ENCODE measurements at regions not wholly inside any gene's neighbourhood (a gene's known extent, or its start where the extent isn't known, plus 50 kb on each side); places are given as distances from the start of the nearest gene placed in this dataset.
"Not testable (repeated sequence)": the region's sequence is repeated elsewhere in the genome, so short reads cannot be mapped to it uniquely, and the experiment has no call there.

DNA sequence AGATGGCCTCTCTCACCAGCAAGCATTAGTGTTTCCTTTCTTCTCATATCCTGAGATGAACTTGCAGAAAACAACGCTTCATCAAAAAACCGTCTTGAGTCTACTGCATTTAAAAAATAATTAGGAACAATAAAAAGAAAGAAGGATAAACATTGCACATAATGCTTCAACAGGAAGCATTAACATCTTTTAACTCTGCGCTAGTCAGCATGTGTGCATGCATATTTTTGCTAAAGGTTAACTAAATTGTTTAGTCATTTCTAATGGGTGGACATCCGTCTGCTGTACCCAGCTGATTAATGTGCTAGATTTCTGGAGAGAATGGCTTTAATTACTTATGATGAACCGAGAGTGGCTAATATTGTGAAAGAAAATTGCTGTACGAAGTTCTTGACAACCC lies 349.3 kb downstream of the SOX4 start:
- H3K4me3 Mint-ChIP-seq = no peak overlapping the region
- H3K4me1 Mint-ChIP-seq = no peaks in the 10 kb centered on the region
- CTCF ChIA-PET = no interaction called here
- no peak for DNase-seq
- H3K36me3 Mint-ChIP-seq = no peaks in the 10 kb centered on the region
- no peaks in the 10 kb centered on the region for H3K9me3 Mint-ChIP-seq
- H3K27me3 Mint-ChIP-seq = no peaks in the 10 kb centered on the region
- no peak overlapping the region for H3K27ac Mint-ChIP-seq

DNA sequence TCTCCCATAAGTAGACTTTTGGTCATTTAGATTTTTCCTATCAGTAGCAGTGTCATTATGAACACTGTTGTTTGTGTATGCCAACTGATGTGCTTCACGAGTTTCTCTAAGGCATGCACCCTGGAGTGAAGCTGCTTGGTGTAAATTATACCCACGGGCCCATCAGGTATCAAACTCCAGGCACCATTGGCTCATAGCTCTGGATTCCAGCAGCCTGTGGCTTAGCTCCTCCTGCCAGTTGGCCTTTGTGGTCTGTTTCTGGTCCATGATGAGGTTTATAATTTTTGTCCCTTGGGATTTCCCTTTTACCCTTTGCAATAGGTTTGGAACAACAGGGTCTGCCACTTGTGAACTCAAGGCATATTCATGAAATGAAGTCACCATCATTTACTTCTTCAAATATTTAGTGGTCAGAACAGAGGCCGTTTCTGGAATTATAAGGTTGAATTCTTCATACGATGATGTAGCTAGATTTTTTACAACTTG lies 350.5 kb downstream of the PRL start:
- H3K27ac Mint-ChIP-seq = no peak overlapping the region
- peaks cover 6% of the 10 kb centered on the region for H3K4me1 Mint-ChIP-seq
- no peaks in the 10 kb centered on the region for H3K9me3 Mint-ChIP-seq
- H3K27me3 Mint-ChIP-seq = no peaks in the 10 kb centered on the region
- H3K4me3 Mint-ChIP-seq = no peak overlapping the region
- DNase-seq = no peak
- no peaks in the 10 kb centered on the region for H3K36me3 Mint-ChIP-seq
- CTCF ChIA-PET = no interaction called here

DNA sequence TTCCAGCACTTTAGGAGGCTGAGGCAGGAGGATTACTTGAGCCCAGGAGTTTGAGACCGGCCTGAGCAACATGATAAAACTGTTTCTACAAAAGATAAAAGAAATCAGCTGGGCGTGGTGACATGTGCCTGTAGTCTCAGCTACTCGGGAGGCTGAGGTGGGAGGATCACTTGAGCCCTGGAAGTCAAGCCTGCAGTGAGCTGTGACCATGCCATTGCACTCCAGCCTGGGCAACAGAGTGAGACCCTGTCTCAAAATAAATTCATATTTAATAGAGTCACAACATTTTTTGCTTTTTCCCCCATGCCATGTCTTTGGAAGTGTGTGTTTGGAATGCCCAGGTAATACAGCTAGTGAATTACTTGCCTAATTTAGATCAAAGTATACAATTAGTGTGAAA lies 349.6 kb downstream of the PRL start:
- H3K36me3 Mint-ChIP-seq, DNase-seq, H3K9me3 Mint-ChIP-seq, CTCF ChIA-PET, H3K27me3 Mint-ChIP-seq, H3K4me3 Mint-ChIP-seq, H3K27ac Mint-ChIP-seq, H3K4me1 Mint-ChIP-seq: not testable (repeated sequence)

- no peak overlapping the region for H3K27ac Mint-ChIP-seq
- no peak for DNase-seq
- no peaks in the 10 kb centered on the region for H3K36me3 Mint-ChIP-seq
- no peaks in the 10 kb centered on the region for H3K9me3 Mint-ChIP-seq
- CTCF ChIA-PET = no interaction called here
- H3K4me3 Mint-ChIP-seq = no peak overlapping the region
- H3K27me3 Mint-ChIP-seq = no peaks in the 10 kb centered on the region
- peaks cover 10% of the 10 kb centered on the region for H3K4me1 Mint-ChIP-seq
Measured at GRCh38 chr6:21947731-21948386, 349.0 kb downstream of the PRL start.

GRCh38 chr6:21949211-21949801 lies 347.5 kb downstream of the PRL start:
- CTCF ChIA-PET = no interaction called here
- H3K9me3 Mint-ChIP-seq = no peaks in the 10 kb centered on the region
- DNase-seq = no peak
- H3K4me3 Mint-ChIP-seq = no peak overlapping the region
- no peaks in the 10 kb centered on the region for H3K36me3 Mint-ChIP-seq
- peaks cover 13% of the 10 kb centered on the region for H3K4me1 Mint-ChIP-seq
- H3K27me3 Mint-ChIP-seq = no peaks in the 10 kb centered on the region
- H3K27ac Mint-ChIP-seq = no peak overlapping the region

DNA sequence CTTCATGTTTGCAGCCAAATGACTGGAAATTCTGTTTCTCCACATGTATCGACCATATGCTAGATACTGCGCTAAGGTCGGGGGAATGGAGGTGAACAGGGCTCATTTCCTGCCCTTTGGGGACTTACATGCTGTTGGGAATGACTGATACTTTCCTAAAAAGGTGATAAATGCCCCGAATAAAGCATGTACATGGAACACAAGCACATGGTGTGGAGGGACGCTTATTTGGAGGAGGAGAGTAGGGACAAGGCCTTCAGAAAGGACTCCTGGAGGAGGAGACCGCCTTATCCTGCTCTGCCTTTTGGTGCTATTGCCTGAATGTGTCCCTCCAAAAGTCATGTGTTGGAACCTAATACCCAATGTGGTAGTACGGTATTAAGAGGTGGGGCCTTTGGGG lies 344.5 kb downstream of the PRL start:
- Mint-ChIP-seq H3K27ac (no peak overlapping the region), H3K36me3 (no peaks in the 10 kb centered on the region), H3K27me3 (no peaks in the 10 kb centered on the region), H3K4me3 (no peak overlapping the region), H3K9me3 (no peaks in the 10 kb centered on the region), H3K4me1 (peaks cover 13% of the 10 kb centered on the region)
- no peak for DNase-seq
- CTCF ChIA-PET = no interaction called here

DNA sequence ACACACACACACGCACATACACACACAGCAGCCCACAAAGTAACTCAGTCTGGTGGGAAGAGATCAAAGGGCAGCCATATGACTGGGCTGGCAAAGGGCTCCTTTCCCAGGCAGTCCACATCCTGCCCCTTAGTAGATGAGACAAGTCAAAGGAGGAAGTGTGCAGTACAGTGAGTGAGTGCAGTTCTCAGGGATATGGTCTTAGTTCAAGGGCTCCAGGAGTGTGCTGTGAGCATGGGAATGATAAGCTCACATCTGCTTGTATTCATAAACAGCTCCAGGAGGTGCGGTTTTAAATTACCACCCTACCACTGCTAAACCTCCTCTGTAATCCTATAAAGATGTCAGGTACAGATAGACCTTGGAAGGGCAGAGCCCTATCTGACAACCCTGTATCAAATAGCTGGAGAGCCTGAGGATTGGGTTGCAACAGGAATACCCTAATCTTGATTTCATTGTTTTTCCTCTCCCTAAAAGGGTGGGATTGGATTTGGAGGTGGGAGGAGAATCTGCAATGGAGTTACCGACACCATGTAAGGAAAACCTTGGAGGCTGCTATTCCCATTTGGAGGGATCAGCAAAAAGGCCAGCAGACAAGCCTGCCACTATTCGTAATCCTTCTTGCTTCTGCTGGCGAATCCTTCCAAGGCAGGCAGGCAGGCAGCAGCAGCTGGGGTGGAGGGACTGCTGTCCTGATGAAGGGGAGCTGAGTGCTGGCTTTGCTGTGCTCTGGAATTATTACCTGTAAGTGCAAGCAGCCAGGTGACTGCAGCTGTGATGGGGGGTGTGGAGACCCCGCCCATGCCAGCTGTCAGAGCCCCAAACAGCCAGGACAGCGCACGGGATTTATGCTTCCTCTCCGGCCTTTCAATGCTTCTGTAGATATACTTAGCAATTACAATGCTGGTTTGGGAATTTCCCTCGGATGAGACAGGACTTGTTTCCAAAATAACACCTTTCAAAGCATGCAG lies 342.7 kb downstream of the PRL start:
- Mint-ChIP-seq H3K4me3 (no peak overlapping the region), H3K9me3 (no peaks in the 10 kb centered on the region), H3K4me1 (peaks cover 13% of the 10 kb centered on the region), H3K27me3 (no peaks in the 10 kb centered on the region), H3K36me3 (no peaks in the 10 kb centered on the region), H3K27ac (no peak overlapping the region)
- CTCF ChIA-PET = no interaction called here
- DNase-seq = peak; percentile 20

DNA sequence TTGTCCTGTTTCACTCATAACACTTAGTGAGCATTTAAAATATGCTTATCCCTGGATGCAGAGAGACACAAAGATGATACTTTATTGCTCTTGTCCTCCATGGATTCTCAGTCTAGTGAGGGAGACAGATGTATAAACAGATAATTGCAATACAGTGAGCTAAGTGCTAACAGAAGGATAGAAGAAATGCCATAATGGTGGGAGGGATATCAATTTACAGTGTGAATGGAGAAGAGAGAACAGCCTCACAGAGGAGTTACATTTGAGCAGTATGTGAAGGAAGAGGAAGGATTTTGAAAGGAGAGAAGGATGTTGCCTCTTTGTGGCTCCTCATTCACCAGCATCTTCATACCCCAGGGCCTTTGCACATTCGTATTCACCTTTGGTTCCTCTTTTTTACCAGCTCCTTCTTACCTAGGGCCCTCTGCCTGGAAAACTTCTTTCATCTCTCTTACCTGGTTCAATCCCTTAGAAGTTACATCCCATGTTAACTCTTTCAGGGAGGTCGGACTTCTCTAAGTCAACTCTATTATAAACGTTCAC lies 341.7 kb downstream of the PRL start:
- Mint-ChIP-seq H3K27ac (no peak overlapping the region), H3K9me3 (no peaks in the 10 kb centered on the region), H3K27me3 (no peaks in the 10 kb centered on the region), H3K4me1 (peaks cover 13% of the 10 kb centered on the region), H3K4me3 (no peak overlapping the region), H3K36me3 (no peaks in the 10 kb centered on the region)
- no peak for DNase-seq
- CTCF ChIA-PET = no interaction called here

DNA sequence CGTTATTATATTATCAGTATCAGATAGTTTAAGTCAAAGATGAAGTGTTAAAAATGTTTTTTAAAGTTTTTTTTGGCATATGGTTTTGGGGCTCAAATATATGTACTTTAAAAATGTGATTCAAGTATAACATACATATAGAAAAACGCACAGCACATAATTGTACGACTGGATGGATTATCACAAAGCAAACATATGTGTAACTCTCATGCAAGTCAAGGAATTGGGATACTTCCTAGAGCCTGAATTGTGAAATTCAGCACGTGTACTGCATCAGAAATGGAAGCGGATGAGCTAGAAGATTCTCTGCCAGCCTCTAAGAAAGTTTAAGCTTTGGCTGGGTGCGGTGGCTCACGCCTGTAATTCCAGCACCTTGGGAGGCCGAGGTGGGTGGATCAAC lies 340.9 kb downstream of the PRL start:
- Mint-ChIP-seq H3K4me1 (peaks cover 10% of the 10 kb centered on the region), H3K36me3 (no peaks in the 10 kb centered on the region), H3K9me3 (no peaks in the 10 kb centered on the region), H3K4me3 (no peak overlapping the region), H3K27me3 (no peaks in the 10 kb centered on the region), H3K27ac (no peak overlapping the region)
- CTCF ChIA-PET = no interaction called here
- no peak for DNase-seq

GRCh38 chr6:21958428-21958827 lies 338.4 kb downstream of the PRL start:
- Mint-ChIP-seq H3K4me1 (peaks cover 3% of the 10 kb centered on the region), H3K27me3 (no peaks in the 10 kb centered on the region), H3K9me3 (no peaks in the 10 kb centered on the region), H3K27ac (no peak overlapping the region), H3K4me3 (no peak overlapping the region), H3K36me3 (no peaks in the 10 kb centered on the region)
- CTCF ChIA-PET = no interaction called here
- no peak for DNase-seq

GRCh38 chr6:21961226-21961625 lies 335.6 kb downstream of the PRL start:
- H3K4me3 Mint-ChIP-seq = no peak overlapping the region
- no peaks in the 10 kb centered on the region for H3K27me3 Mint-ChIP-seq
- DNase-seq = no peak
- CTCF ChIA-PET = no interaction called here
- H3K36me3 Mint-ChIP-seq = no peaks in the 10 kb centered on the region
- H3K9me3 Mint-ChIP-seq = no peaks in the 10 kb centered on the region
- H3K4me1 Mint-ChIP-seq = peaks cover 7% of the 10 kb centered on the region
- H3K27ac Mint-ChIP-seq = no peak overlapping the region

DNA sequence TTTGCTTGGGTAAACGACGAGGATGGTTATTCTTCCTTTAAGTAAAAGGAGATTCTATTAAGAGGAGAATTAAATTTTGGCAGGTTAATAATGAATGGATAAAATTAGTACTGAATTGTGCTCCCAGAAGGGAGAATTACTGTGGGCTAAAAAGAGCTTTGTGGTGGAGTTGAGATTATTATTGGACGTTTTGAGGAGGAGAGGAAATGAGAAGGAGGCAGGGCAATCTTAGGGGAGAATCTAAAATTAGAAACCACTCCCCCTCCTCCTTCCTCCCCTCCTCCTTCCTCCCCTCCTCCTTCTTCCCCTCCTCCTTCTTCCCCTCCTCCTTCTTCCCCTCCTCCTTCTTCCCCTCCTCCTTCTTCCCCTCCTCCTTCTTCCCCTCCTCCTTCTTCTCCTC lies 331.8 kb downstream of the PRL start:
- no peak overlapping the region for H3K27ac Mint-ChIP-seq
- H3K36me3 Mint-ChIP-seq = no peaks in the 10 kb centered on the region
- no peaks in the 10 kb centered on the region for H3K9me3 Mint-ChIP-seq
- DNase-seq = no peak
- H3K27me3 Mint-ChIP-seq = no peaks in the 10 kb centered on the region
- peaks cover 7% of the 10 kb centered on the region for H3K4me1 Mint-ChIP-seq
- CTCF ChIA-PET = no interaction called here
- no peak overlapping the region for H3K4me3 Mint-ChIP-seq

DNA sequence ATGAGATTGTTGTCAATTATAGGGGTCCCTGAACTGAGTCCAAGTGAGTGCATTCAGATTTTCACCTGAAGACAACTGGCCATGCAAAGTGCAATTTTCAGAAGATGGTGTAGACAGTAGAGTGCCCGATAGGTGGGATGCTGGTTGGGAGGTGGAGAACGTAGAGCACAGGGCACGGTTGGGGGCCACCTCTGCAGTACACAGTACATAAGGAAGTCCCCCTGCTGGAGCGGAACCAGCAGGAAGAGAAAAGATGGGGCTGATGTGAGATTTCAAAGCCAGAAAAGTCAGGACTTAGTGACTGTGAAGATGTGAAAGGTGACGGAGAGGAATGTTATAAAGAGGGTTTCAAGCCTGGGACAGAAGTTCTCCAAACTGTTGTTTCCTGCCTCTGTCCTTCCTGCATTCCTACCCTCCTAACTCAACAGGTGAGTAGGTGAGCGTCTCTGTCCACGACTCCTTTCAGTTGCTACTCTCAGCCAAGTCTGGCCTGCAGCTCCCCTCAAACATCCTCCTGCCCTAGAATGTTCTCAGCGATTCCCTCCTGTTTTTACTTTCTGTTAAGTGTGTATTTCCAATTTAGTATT lies 330.8 kb downstream of the PRL start:
- no peak for DNase-seq
- H3K9me3 Mint-ChIP-seq = no peaks in the 10 kb centered on the region
- CTCF ChIA-PET = no interaction called here
- H3K4me3 Mint-ChIP-seq = no peak overlapping the region
- no peak overlapping the region for H3K27ac Mint-ChIP-seq
- H3K27me3 Mint-ChIP-seq = no peaks in the 10 kb centered on the region
- H3K4me1 Mint-ChIP-seq = peaks cover 7% of the 10 kb centered on the region
- no peaks in the 10 kb centered on the region for H3K36me3 Mint-ChIP-seq

All from activated naive CD4-positive, alpha-beta T cell treated with anti-CD3 and anti-CD28 coated beads, Interleukin-2, amount 10 ng/mL, durations not matched to agents 7 days and 5 days (primary cell).